Muscle layer of duodenum (tissue), 2 donors: ENCODE measurements at regions not wholly inside any gene's neighbourhood (a gene's known extent, or its start where the extent isn't known, plus 50 kb on each side); places are given as distances from the start of the nearest gene placed in this dataset.

Source experiments
- H3K27ac ChIP-seq: one replicate; pipeline ENCODE4 v1.7.0; 2013; ENCODE audit warnings: mild to moderate bottlenecking, low read length
- H3K27me3 ChIP-seq: one replicate; pipeline ENCODE4 v1.7.0; 2013; ENCODE audit warnings: low read depth, mild to moderate bottlenecking, control low read depth, low read length
- H3K36me3 ChIP-seq, 2 donors: one replicate each; pipeline ENCODE4 v1.7.0; 2013; ENCODE audit warnings: low read length in 2 of 2, control low read depth in 1 of 2, mild to moderate bottlenecking in 1 of 2; ENCODE audit not compliant: insufficient read depth in 2 of 2, control insufficient read depth in 1 of 2
- H3K4me1 ChIP-seq, 2 donors: one replicate each; pipeline ENCODE4 v1.7.0; 2013; ENCODE audit warnings: low read length in 2 of 2, mild to moderate bottlenecking in 2 of 2, control low read depth in 1 of 2, moderate library complexity in 1 of 2; ENCODE audit not compliant: insufficient read depth in 2 of 2, control insufficient read depth in 1 of 2
- H3K4me3 ChIP-seq, 2 donors: one replicate each; pipeline ENCODE4 v1.7.0; 2013; ENCODE audit warnings: low read length in 2 of 2, low read depth in 1 of 2, mild to moderate bottlenecking in 1 of 2
- H3K9me3 ChIP-seq, 2 donors: one replicate each; pipeline ENCODE4 v1.7.0; 2013; ENCODE audit warnings: low read length in 2 of 2, control low read depth in 1 of 2, mild to moderate bottlenecking in 1 of 2; ENCODE audit not compliant: control insufficient read depth in 1 of 2
- donor health status: healthy.

DNA sequence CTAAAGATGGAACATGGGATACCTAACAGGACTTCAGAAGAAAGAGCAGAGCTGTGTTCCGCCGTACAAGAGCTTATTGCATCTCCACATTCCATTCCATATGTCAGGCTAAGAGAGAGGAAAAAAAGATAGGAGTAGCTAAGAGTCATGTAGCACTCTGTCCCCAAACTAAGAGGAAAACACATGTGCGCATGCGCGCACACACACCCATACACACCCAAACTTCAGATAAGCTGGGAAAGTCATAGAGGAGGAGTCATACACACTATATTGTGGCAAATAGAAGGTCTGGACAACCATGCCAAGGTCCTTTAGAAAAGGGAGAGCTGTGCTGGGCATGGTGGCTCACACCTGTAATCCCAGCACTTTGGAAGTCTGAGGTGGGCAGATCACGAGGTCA, 132.4 kb downstream of the RAB11FIP2 start:
- no peaks in the 10 kb centered on the region for H3K9me3 ChIP-seq
- H3K4me1 ChIP-seq = no peaks in the 10 kb centered on the region
- H3K4me3 ChIP-seq = no peak overlapping the region
- H3K27ac ChIP-seq = no peak overlapping the region
- no peaks in the 10 kb centered on the region for H3K36me3 ChIP-seq
- H3K27me3 ChIP-seq = no peaks in the 10 kb centered on the region

DNA sequence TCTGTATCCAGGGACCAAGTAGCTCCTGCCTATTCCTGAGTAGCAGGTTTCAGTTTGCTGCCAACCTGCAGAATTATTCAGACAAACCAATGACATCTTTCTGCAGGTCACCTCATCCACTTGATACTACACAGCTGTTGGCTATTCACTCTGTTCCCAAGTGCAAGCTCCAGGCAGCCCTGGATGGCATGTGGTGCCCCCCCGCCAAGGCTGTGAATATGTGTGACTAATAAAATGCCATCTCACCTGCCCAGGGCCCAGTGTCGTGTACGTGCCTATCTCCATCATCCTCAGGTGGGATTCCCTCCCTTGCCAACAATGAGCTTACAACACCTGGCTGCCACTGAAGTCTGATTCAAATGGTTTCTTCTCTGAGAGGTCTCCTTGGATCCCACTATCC, 125.8 kb downstream of the RAB11FIP2 start:
- no peaks in the 10 kb centered on the region for H3K9me3 ChIP-seq
- no peaks in the 10 kb centered on the region for H3K27me3 ChIP-seq
- no peaks in the 10 kb centered on the region for H3K4me1 ChIP-seq
- no peaks in the 10 kb centered on the region for H3K36me3 ChIP-seq
- H3K27ac ChIP-seq = no peak overlapping the region
- H3K4me3 ChIP-seq = no peak overlapping the region

DNA sequence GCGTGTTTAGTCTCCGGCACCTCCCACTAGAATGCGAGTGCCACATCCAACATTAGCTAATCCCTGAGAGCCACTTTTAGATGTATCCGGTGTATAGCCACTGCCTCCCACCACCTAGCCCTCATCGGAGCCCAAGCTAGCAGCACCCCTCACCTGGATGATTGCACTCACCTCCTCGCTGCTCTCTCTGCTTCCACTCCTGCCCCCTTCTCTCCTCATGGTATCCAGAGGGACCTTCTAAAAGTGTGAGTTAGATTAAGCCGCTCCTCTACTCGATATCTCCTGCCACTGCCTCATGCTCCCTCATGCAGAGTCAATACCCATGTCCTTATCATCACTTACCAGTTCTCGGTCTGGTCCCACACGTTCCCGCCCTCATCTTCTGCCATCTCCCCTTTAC, 125.3 kb downstream of the RAB11FIP2 start:
- Histone ChIP-seq H3K9me3 (no peaks in the 10 kb centered on the region), H3K36me3 (no peaks in the 10 kb centered on the region), H3K27me3 (no peaks in the 10 kb centered on the region), H3K27ac (no peak overlapping the region), H3K4me3 (no peak overlapping the region), H3K4me1 (no peaks in the 10 kb centered on the region)

DNA sequence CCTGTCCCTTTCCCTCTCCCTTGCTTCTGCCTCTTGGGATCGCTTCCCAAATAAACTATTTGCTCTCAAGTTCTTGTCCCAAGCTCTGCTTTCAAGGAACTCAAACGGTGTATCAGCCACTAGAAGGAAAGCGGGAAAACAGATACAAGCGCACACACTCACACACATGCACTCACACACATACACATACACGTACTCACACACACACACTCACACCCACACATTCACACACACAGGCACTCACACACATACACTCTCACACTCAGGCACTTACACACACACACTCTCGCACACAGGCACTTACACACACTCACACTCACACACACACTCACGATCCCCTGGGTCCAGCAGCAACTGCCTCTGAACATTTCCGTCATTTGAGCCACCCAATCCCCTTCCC, 121.9 kb downstream of the RAB11FIP2 start:
- Histone ChIP-seq H3K9me3 (no peaks in the 10 kb centered on the region), H3K4me1 (no peaks in the 10 kb centered on the region), H3K27me3 (no peaks in the 10 kb centered on the region), H3K27ac (no peak overlapping the region), H3K36me3 (no peaks in the 10 kb centered on the region), H3K4me3 (no peak overlapping the region)

DNA sequence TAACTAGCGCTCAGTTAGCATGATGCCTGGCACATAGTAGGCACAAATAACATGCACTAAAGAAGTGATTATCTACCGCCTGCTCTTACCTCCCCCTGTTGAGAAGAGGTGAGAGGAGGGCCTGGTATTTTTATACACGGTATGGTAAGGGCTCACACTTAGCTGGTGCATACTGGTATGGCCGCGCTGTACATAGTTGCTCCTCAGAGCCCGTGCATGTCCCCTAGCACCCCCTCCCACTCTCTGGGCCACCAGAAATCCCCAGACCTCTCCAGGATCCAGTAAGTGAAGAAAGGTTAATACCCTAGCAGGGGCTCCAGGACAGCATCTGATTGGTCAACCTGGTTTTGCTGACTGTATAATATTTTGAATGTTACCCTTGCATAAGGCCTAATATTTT, 121.4 kb downstream of the RAB11FIP2 start:
- Histone ChIP-seq H3K27me3 (no peaks in the 10 kb centered on the region), H3K4me1 (no peaks in the 10 kb centered on the region), H3K36me3 (no peaks in the 10 kb centered on the region), H3K9me3 (no peaks in the 10 kb centered on the region), H3K27ac (no peak overlapping the region), H3K4me3 (no peak overlapping the region)

DNA sequence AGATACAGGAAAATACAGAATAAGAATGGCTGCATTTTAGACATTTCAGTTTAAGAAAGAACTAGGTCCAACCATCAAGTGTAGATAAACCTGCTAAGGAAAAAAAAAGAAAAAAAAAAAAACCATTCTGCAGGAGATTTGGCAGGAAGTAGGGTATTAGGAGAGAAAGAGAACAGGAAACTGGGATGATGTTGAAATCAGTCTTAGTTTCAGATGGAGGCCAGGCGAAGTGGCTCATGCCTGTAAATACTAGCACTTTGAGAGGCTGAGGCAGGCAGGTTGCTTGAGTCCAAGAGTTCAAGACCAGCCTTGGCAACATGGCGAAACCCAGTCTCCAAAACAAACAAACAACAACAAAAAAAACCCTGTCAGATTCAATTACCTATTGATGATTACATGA, 120.2 kb downstream of the RAB11FIP2 start:
- no peak overlapping the region for H3K27ac ChIP-seq
- H3K9me3 ChIP-seq = no peaks in the 10 kb centered on the region
- no peak overlapping the region for H3K4me3 ChIP-seq
- no peaks in the 10 kb centered on the region for H3K27me3 ChIP-seq
- no peaks in the 10 kb centered on the region for H3K36me3 ChIP-seq
- no peaks in the 10 kb centered on the region for H3K4me1 ChIP-seq

DNA sequence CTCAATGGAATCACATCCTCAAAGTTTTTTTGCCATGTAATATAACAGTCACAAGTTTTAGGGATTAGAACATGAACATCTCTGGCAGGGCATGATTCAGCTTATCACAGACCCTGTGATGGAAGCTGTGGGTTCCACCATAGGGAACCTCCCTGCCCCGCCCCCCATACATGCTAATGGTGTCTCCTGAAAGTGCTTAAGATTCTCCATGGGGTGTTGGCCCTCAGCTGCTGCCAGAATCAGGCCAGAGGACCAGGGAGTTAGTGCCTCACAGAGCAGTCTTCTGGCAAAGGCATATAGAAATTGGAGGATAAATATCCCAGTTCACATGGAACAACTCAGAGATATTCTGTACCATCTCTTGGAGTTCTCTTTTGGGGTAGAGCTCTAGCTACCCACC, 119.4 kb downstream of the RAB11FIP2 start:
- no peak overlapping the region for H3K4me3 ChIP-seq
- no peaks in the 10 kb centered on the region for H3K9me3 ChIP-seq
- H3K27ac ChIP-seq = no peak overlapping the region
- H3K27me3 ChIP-seq = no peaks in the 10 kb centered on the region
- no peaks in the 10 kb centered on the region for H3K4me1 ChIP-seq
- H3K36me3 ChIP-seq = no peaks in the 10 kb centered on the region

DNA sequence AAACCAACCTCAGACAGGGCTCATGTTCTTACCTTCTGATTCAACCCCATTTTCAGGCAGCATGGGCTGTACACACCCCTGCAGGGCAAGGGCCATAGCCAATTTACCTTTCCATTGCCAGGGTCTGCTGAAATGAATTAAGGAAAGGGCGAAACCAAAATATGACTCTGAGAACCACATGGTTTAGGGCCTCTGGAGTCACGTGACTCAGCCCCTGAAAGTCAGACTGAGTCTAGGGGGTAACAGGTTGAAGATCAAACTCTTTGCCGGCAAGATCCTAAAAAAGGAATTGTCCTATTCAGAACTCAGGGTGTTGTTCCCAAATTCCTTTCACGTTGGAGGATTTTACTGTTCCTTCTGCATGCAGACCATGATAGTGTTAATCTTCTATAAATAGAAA, 118.9 kb downstream of the RAB11FIP2 start:
- H3K9me3 ChIP-seq = no peaks in the 10 kb centered on the region
- H3K27me3 ChIP-seq = no peaks in the 10 kb centered on the region
- H3K4me3 ChIP-seq = no peak overlapping the region
- no peak overlapping the region for H3K27ac ChIP-seq
- no peaks in the 10 kb centered on the region for H3K4me1 ChIP-seq
- no peaks in the 10 kb centered on the region for H3K36me3 ChIP-seq

DNA sequence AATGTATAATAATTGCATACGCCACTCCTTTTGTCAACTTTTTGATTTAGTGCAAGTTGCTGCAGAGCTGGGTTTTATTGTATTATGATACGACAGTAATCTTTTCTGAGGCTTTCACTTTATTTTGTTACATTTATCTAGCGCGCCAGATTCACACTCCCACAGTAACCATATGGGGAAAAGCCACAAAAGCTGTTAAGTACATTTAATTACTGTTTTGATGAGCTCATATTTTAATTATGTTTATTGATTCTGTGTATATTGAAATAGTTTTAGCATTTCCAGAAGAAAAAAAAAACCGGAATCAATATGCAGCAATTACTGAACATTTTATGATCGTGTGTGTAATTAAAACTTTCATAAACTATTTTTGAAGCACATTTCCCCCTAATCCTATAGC, 118.5 kb downstream of the RAB11FIP2 start:
- no peaks in the 10 kb centered on the region for H3K4me1 ChIP-seq
- no peaks in the 10 kb centered on the region for H3K27me3 ChIP-seq
- no peaks in the 10 kb centered on the region for H3K36me3 ChIP-seq
- H3K9me3 ChIP-seq = no peaks in the 10 kb centered on the region
- H3K27ac ChIP-seq = no peak overlapping the region
- no peak overlapping the region for H3K4me3 ChIP-seq

DNA sequence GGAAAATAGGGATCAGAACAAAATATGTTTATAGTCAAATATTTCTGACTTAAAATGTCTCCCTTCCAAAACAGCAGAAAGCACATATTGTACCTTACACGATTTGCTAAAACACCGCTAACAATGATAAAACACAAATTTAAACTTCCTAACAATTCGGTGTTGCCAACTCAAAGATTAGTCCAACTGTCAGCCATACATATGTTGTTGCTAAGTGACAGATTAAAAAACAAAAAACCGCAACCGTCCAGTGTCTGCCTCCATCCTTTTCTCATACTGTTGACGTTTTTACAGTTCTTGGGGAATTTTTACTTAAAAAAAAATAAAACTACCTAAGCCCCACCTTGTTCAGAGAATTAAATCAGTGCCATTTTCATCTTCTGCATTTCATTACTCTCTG, 118.0 kb downstream of the RAB11FIP2 start:
- H3K27me3 ChIP-seq = no peaks in the 10 kb centered on the region
- H3K4me1 ChIP-seq = no peaks in the 10 kb centered on the region
- H3K27ac ChIP-seq = no peak overlapping the region
- H3K4me3 ChIP-seq = no peak overlapping the region
- H3K9me3 ChIP-seq = no peaks in the 10 kb centered on the region
- no peaks in the 10 kb centered on the region for H3K36me3 ChIP-seq

DNA sequence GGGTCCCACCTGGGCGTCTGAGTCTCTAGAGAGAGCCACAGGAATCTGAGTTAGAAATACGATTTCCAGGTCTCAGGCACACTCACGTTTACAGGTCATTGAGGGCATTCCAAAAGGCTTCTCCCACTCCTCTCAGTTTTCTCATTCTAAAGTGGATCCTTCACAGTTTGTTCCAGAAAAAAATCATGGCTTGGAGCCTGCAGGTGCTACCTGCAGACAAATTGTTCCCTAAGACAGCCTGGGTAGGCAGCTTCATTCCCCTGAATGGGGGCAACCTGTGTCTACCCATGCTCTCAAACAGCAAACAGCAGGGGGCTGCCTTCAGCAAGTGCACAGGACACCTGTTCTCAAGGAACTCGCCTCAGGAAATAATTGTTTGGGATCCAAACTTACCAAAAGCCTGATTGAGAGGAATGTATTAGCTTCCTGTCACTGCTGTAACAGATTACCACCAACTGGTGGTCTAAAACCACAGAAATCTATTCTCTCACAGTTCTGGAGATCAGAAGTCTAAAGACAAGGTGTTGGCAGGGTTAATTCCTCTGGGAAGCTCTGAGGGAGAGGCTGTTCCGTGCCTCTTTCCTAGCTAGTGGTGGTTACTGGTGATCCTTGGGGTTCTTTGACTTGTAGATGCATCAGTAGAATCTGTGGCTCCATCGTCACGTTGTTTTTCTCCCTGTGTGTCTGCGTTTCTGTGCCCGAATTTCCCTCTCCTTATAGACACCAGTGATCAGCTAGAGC, 117.2 kb downstream of the RAB11FIP2 start:
- H3K27me3 ChIP-seq = no peaks in the 10 kb centered on the region
- no peak overlapping the region for H3K27ac ChIP-seq
- no peaks in the 10 kb centered on the region for H3K9me3 ChIP-seq
- H3K4me1 ChIP-seq = no peaks in the 10 kb centered on the region
- no peak overlapping the region for H3K4me3 ChIP-seq
- no peaks in the 10 kb centered on the region for H3K36me3 ChIP-seq

DNA sequence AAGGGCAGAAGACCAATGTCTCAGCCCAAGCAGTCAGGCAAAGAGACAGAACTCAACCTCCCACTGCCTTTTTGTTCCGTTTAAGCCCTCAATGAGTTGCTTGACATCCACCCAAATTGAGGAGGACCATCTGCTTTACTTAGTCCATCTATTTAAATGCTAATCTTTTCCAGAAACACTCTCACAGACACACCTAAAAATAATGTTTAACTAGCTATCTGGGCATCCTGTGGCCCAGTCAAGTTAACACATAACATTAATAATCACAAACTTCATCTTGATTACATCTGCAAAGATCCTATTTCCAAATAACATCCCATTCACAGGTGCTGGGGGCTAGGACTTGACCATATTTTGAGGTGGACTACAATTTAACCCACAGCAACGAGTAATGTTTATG, 115.7 kb downstream of the RAB11FIP2 start:
- H3K4me3 ChIP-seq = no peak overlapping the region
- H3K27me3 ChIP-seq = no peaks in the 10 kb centered on the region

More for the DNA sequence above, 115.7 kb downstream of the RAB11FIP2 start:
- Histone ChIP-seq H3K4me1 (no peaks in the 10 kb centered on the region), H3K9me3 (no peaks in the 10 kb centered on the region), H3K36me3 (no peaks in the 10 kb centered on the region), H3K27ac (no peak overlapping the region)
